ENCODE measurements at regions not wholly inside any gene's neighbourhood (a gene's known extent, or its start where the extent isn't known, plus 50 kb on each side); places are given as distances from the start of the nearest gene placed in this dataset.

- peaks cover 2 to 3% of the 10 kb centered on the region in 2 donors for H3K36me3 Mint-ChIP-seq (ENCODE audit: insufficient read depth in 2 of 2)
These were observed 323.9 kb downstream of the GATA3 start for GRCh38 chr10:8378198-8378983.

GRCh38 chr10:8379906-8380832, 325.7 kb downstream of the GATA3 start:
- H3K4me1 Mint-ChIP-seq (ENCODE audit: low read depth), result peaks cover 17% of the 10 kb centered on the region
- no peak overlapping the region for H3K27ac Mint-ChIP-seq
- H3K27me3 Mint-ChIP-seq (ENCODE audit: low read depth), result no peaks in the 10 kb centered on the region
- H3K36me3 Mint-ChIP-seq (ENCODE audit: insufficient read depth in 2 of 2), result peaks cover 3 to 6% of the 10 kb centered on the region in 2 donors
- H3K9me3 Mint-ChIP-seq, result peaks cover 0 to 2% of the 10 kb centered on the region in 2 donors
- H3K4me3 Mint-ChIP-seq, result no peak overlapping the region
- DNase-seq (no peak), ATAC-seq (replicated peaks in 1 of 2) (no peak)

More at GRCh38 chr10:8378198-8378983, 323.9 kb downstream of the GATA3 start:
- Mint-ChIP-seq H3K4me3 (no peak overlapping the region), H3K4me1 (ENCODE audit: low read depth) (peaks cover 29% of the 10 kb centered on the region), H3K27me3 (ENCODE audit: low read depth) (no peaks in the 10 kb centered on the region), H3K27ac (no peak overlapping the region), H3K9me3 (no peaks in the 10 kb centered on the region)
- ATAC-seq (replicated peaks in 1 of 2), result no peak
- no peak for DNase-seq

- Mint-ChIP-seq H3K4me1 (ENCODE audit: low read depth) (peaks cover 9% of the 10 kb centered on the region), H3K9me3 (peaks cover 0 to 6% of the 10 kb centered on the region in 2 donors), H3K27me3 (ENCODE audit: low read depth) (no peaks in the 10 kb centered on the region), H3K4me3 (no peak overlapping the region), H3K36me3 (ENCODE audit: insufficient read depth in 2 of 2) (peaks cover 7 to 9% of the 10 kb centered on the region in 2 donors), H3K27ac (no peak overlapping the region)
- DNase-seq (no peak), ATAC-seq (replicated peaks in 1 of 2) (peak in 1 of 2 donors; percentile 43)
These were observed 326.5 kb downstream of the GATA3 start for GRCh38 chr10:8380833-8381496.

GRCh38 chr10:8386781-8387180, 332.3 kb downstream of the GATA3 start:
- ATAC-seq (replicated peaks in 1 of 2), result no peak
- Mint-ChIP-seq H3K36me3 (ENCODE audit: insufficient read depth in 2 of 2) (peaks cover 10 to 17% of the 10 kb centered on the region in 2 donors), H3K9me3 (peaks cover 0 to 11% of the 10 kb centered on the region in 2 donors)

GRCh38 chr10:8389630-8390029, 335.1 kb downstream of the GATA3 start:
- no peaks in the 10 kb centered on the region for H3K27me3 Mint-ChIP-seq (ENCODE audit: low read depth)
- no peak overlapping the region for H3K27ac Mint-ChIP-seq
- H3K9me3 Mint-ChIP-seq, result peaks cover 0 to 10% of the 10 kb centered on the region in 2 donors
- no peak for DNase-seq
- no peak overlapping the region for H3K4me3 Mint-ChIP-seq
- ATAC-seq (replicated peaks in 1 of 2), result no peak
- peaks cover 6 to 15% of the 10 kb centered on the region in 2 donors for H3K36me3 Mint-ChIP-seq (ENCODE audit: insufficient read depth in 2 of 2)
- no peaks in the 10 kb centered on the region for H3K4me1 Mint-ChIP-seq (ENCODE audit: low read depth)

More at GRCh38 chr10:8386781-8387180, 332.3 kb downstream of the GATA3 start:
- Mint-ChIP-seq H3K27ac (no peak overlapping the region), H3K4me3 (no peak overlapping the region), H3K4me1 (ENCODE audit: low read depth) (no peaks in the 10 kb centered on the region), H3K27me3 (ENCODE audit: low read depth) (no peaks in the 10 kb centered on the region)
- no peak for DNase-seq

GRCh38 chr10:8392216-8392615, 337.7 kb downstream of the GATA3 start:
- Mint-ChIP-seq H3K4me3 (no peak overlapping the region), H3K27ac (no peak overlapping the region), H3K4me1 (ENCODE audit: low read depth) (peaks cover 8% of the 10 kb centered on the region), H3K9me3 (peaks cover 0 to 4% of the 10 kb centered on the region in 2 donors), H3K36me3 (ENCODE audit: insufficient read depth in 2 of 2) (peaks cover 4 to 8% of the 10 kb centered on the region in 2 donors), H3K27me3 (ENCODE audit: low read depth) (no peaks in the 10 kb centered on the region)
- ATAC-seq (replicated peaks in 1 of 2) (no peak), DNase-seq (no peak)

- DNase-seq (no peak), ATAC-seq (replicated peaks in 1 of 2) (no peak)
- Mint-ChIP-seq H3K27me3 (ENCODE audit: low read depth) (no peaks in the 10 kb centered on the region), H3K9me3 (peaks cover 0 to 2% of the 10 kb centered on the region in 2 donors), H3K4me3 (no peak overlapping the region), H3K27ac (no peak overlapping the region), H3K36me3 (ENCODE audit: insufficient read depth in 2 of 2) (peaks cover 2 to 4% of the 10 kb centered on the region in 2 donors), H3K4me1 (ENCODE audit: low read depth) (peaks cover 13% of the 10 kb centered on the region)
These were observed 339.0 kb downstream of the GATA3 start for GRCh38 chr10:8393531-8393930.

- peaks cover 0 to 2% of the 10 kb centered on the region in 2 donors for H3K9me3 Mint-ChIP-seq
- DNase-seq (no peak), ATAC-seq (replicated peaks in 1 of 2) (no peak)
- H3K4me1 Mint-ChIP-seq (ENCODE audit: low read depth), result peaks cover 36% of the 10 kb centered on the region
- peaks cover 0 to 4% of the 10 kb centered on the region in 2 donors for H3K36me3 Mint-ChIP-seq (ENCODE audit: insufficient read depth in 2 of 2)
- H3K27me3 Mint-ChIP-seq (ENCODE audit: low read depth), result no peaks in the 10 kb centered on the region
- H3K27ac Mint-ChIP-seq, result no peak overlapping the region
- no peak overlapping the region for H3K4me3 Mint-ChIP-seq
These were observed 342.2 kb downstream of the GATA3 start for GRCh38 chr10:8396675-8397074.

- ATAC-seq (replicated peaks in 1 of 2), result no peak
- Mint-ChIP-seq H3K9me3 (peaks cover 0 to 2% of the 10 kb centered on the region in 2 donors), H3K27me3 (ENCODE audit: low read depth) (no peaks in the 10 kb centered on the region), H3K4me1 (ENCODE audit: low read depth) (peaks cover 57% of the 10 kb centered on the region), H3K36me3 (ENCODE audit: insufficient read depth in 2 of 2) (peaks cover 0 to 4% of the 10 kb centered on the region in 2 donors), H3K27ac (no peak overlapping the region), H3K4me3 (no peak overlapping the region)
- DNase-seq, result no peak
These were observed 344.3 kb downstream of the GATA3 start for GRCh38 chr10:8398771-8399170.

GRCh38 chr10:8400151-8400550, 345.7 kb downstream of the GATA3 start:
- H3K36me3 Mint-ChIP-seq (ENCODE audit: insufficient read depth in 2 of 2), result peaks cover 0 to 4% of the 10 kb centered on the region in 2 donors
- H3K4me1 Mint-ChIP-seq (ENCODE audit: low read depth), result peaks cover 67% of the 10 kb centered on the region
- peaks cover 0 to under 1% of the 10 kb centered on the region in 2 donors for H3K9me3 Mint-ChIP-seq
- no peaks in the 10 kb centered on the region for H3K27me3 Mint-ChIP-seq (ENCODE audit: low read depth)
- no peak overlapping the region for H3K4me3 Mint-ChIP-seq
- no peak overlapping the region for H3K27ac Mint-ChIP-seq
- ATAC-seq (replicated peaks in 1 of 2) (no peak), DNase-seq (no peak)

- peaks cover 0 to 3% of the 10 kb centered on the region in 2 donors for H3K36me3 Mint-ChIP-seq (ENCODE audit: insufficient read depth in 2 of 2)
- no peaks in the 10 kb centered on the region for H3K9me3 Mint-ChIP-seq
- no peak overlapping the region for H3K27ac Mint-ChIP-seq
- H3K4me3 Mint-ChIP-seq, result peak overlapping the region in 1 of 2 donors; percentile 46
- peaks cover 71% of the 10 kb centered on the region for H3K4me1 Mint-ChIP-seq (ENCODE audit: low read depth)
- H3K27me3 Mint-ChIP-seq (ENCODE audit: low read depth), result no peaks in the 10 kb centered on the region
- no peak for DNase-seq
- ATAC-seq (replicated peaks in 1 of 2), result no peak
These were observed 346.4 kb downstream of the GATA3 start for GRCh38 chr10:8400892-8401291.

- H3K36me3 Mint-ChIP-seq (ENCODE audit: insufficient read depth in 2 of 2), result peaks cover 0 to 1% of the 10 kb centered on the region in 2 donors
These were observed 347.0 kb downstream of the GATA3 start for GRCh38 chr10:8401531-8401930.

More at GRCh38 chr10:8401531-8401930, 347.0 kb downstream of the GATA3 start:
- Mint-ChIP-seq H3K4me3 (peak overlapping the region; percentile 72 to 91), H3K9me3 (no peaks in the 10 kb centered on the region), H3K27me3 (ENCODE audit: low read depth) (no peaks in the 10 kb centered on the region), H3K27ac (peak overlapping the region; percentile 93), H3K4me1 (ENCODE audit: low read depth) (peaks cover 77% of the 10 kb centered on the region)
- DNase-seq (no peak), ATAC-seq (replicated peaks in 1 of 2) (no peak)

All from activated T-cell treated with anti-CD3 and anti-CD28 coated beads, Interleukin-2, amount 50 U/mL, for 72 hours (primary cell).